AG10803 (cell line): ENCODE measurements at regions not wholly inside any gene's neighbourhood (a gene's known extent, or its start where the extent isn't known, plus 50 kb on each side); places are given as distances from the start of the nearest gene placed in this dataset.

Experiments used
- DNase-seq: peaks from one replicate; pipeline ENCODE4 v3.0.0; 2010; ENCODE audit warnings: low read depth
- H3K4me3 ChIP-seq: 2 replicates; pipeline ENCODE4 v1.5.1; 2011; ENCODE audit warnings: mild to moderate bottlenecking, low read length, control low read depth
- TF ChIP-seq, protein P1 (sequence below): conservative IDR thresholded peaks from 2 replicates; pipeline ENCODE4 v1.5.1; 2011; ENCODE audit warnings: mild to moderate bottlenecking, low read length, control low read depth, inconsistent platforms

GRCh38 chr14:37977481-37977880 lies 230.2 kb upstream of the SSTR1 start:
- TF ChIP-seq, protein P1, sequence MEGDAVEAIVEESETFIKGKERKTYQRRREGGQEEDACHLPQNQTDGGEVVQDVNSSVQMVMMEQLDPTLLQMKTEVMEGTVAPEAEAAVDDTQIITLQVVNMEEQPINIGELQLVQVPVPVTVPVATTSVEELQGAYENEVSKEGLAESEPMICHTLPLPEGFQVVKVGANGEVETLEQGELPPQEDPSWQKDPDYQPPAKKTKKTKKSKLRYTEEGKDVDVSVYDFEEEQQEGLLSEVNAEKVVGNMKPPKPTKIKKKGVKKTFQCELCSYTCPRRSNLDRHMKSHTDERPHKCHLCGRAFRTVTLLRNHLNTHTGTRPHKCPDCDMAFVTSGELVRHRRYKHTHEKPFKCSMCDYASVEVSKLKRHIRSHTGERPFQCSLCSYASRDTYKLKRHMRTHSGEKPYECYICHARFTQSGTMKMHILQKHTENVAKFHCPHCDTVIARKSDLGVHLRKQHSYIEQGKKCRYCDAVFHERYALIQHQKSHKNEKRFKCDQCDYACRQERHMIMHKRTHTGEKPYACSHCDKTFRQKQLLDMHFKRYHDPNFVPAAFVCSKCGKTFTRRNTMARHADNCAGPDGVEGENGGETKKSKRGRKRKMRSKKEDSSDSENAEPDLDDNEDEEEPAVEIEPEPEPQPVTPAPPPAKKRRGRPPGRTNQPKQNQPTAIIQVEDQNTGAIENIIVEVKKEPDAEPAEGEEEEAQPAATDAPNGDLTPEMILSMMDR: no peak
- DNase-seq: no peak
- H3K4me3 ChIP-seq: no peak overlapping the region

GRCh38 chr14:37985826-37986470 lies 221.8 kb upstream of the SSTR1 start:
- TF ChIP-seq, protein P1: peak; percentile 92
- peak; percentile 62 for DNase-seq
- no peak overlapping the region for H3K4me3 ChIP-seq

DNA sequence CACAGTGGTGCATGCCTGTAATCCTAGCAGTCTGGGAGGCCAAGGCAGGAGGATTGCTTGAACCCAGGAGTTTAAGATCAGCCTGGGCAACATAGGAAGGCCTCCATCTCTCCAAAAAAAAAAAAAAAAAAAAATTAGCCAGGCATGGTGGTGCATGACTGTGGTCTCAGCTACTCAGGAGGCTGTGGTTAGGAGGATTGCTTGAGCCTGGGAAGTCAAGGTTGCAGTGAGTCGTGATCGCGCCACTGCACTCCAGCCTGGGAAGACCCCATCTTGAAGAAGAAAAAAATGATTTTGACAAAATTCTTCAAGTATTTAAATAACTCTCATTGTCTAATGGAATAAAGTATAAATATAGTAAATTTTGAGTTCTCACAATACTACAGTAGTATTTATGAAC lies 219.2 kb upstream of the SSTR1 start:
- TF ChIP-seq, protein P1: no peak

DNA sequence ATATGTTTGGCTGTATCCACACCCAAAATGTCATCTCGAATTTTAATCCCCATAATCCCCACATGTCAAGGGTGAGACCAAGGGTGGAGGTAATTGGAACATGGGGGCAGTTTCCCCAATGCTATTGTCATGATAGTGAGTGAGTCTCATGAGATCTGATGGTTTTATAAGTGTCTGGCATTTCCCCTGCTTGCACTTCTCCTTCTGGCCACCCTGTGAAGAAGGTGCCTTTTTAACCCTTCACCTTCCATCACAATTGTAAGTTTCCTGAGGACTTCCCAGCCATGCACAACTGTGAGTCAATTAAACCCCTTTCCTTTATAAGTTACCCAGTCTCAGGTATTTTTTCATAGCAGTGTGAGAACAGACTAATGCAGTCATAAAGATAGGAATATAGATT lies 216.7 kb upstream of the SSTR1 start:
- DNase-seq: no peak
- no peak overlapping the region for H3K4me3 ChIP-seq
- TF ChIP-seq, protein P1: no peak

More for the DNA sequence above, 219.2 kb upstream of the SSTR1 start:
- H3K4me3 ChIP-seq: no peak overlapping the region
- DNase-seq: peak; percentile 31

GRCh38 chr14:37992499-37992898 lies 215.2 kb upstream of the SSTR1 start:
- no peak for DNase-seq

GRCh38 chr14:37994846-37995372 lies 212.8 kb upstream of the SSTR1 start:
- TF ChIP-seq, protein P1: no peak
- H3K4me3 ChIP-seq: no peak overlapping the region
- DNase-seq: no peak

More at GRCh38 chr14:37992499-37992898, 215.2 kb upstream of the SSTR1 start:
- H3K4me3 ChIP-seq: no peak overlapping the region
- TF ChIP-seq, protein P1: no peak

- DNase-seq: no peak
- H3K4me3 ChIP-seq: no peak overlapping the region
- TF ChIP-seq, protein P1: no peak
Measured at GRCh38 chr14:37997017-37997416, 210.7 kb upstream of the SSTR1 start.
